ENCODE measurements at regions not wholly inside any gene's neighbourhood (a gene's known extent, or its start where the extent isn't known, plus 50 kb on each side); places are given as distances from the start of the nearest gene placed in this dataset.

GRCh38 chr2:136175466-136175865 is 57.5 kb upstream of the CXCR4 start:
- DNase-seq (ENCODE audit: low spot score) = no peak

DNA sequence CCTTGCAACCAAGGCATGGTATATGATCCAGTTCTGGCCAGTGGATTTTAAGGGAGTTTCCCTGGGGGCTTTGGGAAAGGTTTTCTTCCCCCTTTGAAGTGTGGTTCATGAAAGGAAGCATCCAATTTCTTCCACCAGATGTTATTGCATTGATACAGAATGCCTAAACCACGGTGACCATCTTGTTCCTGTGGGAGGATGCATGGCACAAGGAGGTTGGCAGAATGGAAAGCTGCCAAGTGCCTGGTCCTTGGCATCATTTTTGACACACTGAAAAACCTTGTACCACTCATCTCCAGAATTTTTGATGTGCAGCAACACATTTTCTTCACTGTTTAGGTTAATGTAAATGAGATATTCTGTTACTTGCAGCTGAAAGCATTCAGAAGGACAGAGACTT is 55.2 kb upstream of the CXCR4 start:
- DNase-seq (ENCODE audit: low spot score) = no peak

DNA sequence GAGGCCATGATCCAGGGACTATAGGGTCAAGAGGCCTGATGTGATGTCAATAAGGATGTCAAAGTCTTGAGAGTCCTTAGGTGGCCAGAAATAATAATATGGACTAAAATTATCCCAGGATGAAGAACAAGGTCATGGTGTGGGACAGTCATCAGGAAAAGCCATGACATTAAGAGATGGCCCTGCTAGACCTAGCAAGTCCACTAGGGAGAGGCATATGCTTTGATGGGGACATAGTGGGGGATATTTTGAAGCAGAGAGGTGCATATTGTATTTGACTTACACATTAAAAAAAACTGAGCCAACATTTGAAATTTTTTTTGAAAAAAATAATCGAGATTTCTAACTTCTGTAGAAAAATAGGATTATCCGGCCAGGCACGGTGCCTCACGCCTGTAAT is 53.3 kb upstream of the CXCR4 start:
- no peak for DNase-seq (ENCODE audit: low spot score)

- no peak for DNase-seq (ENCODE audit: low spot score)
Measured at GRCh38 chr2:136168720-136169119, 50.8 kb upstream of the CXCR4 start.

- DNase-seq (ENCODE audit: low spot score) = no peak
Measured at GRCh38 chr2:136167721-136168475, 49.9 kb upstream of the CXCR4 start.

Measured in hematopoietic multipotent progenitor cell treated with erythropoietin and hydrocortisone succinate and interleukin-3 and kit ligand, for 15 days (in vitro differentiated cells).